ENCODE measurements at regions not wholly inside any gene's neighbourhood (a gene's known extent, or its start where the extent isn't known, plus 50 kb on each side); places are given as distances from the start of the nearest gene placed in this dataset.

DNA sequence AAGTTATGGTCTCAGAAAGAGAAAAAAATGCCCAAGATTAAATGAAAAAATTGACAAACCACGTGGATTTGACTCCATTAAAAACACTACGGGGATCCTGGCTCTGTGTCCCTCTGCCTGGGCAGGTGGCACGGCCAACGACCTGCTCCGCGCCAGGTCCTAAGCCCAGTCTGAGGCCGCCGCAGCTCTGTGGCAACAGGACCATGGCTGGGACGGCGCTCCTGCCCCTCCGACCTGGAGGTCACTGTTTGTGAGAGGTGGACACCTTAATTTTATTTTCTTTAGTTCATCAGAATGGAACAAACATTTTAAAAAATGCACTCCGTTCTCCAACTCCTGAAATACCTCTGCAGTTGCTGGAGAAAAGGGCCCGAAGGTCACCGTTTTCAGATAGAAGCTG is 369.4 kb downstream of the CDH9 start:
- no peak for DNase-seq
- no peak overlapping the region for H3K56ac ChIP-seq (ENCODE audit: extremely low read depth, insufficient read depth, low read length)
- no peak overlapping the region for H3K14ac ChIP-seq (replicated peaks; ENCODE audit: low read depth, low read length)
- no peak overlapping the region for H3K23ac ChIP-seq (ENCODE audit: low read depth, low read length)
- H3K4ac ChIP-seq (ENCODE audit: low read depth, low read length): no peak overlapping the region
- no peaks in the 10 kb centered on the region for H3K27me3 ChIP-seq (ENCODE audit: control insufficient read depth, insufficient read depth, low read length)
- H3K4me1 ChIP-seq (ENCODE audit: control insufficient read depth, insufficient read depth, low read length): no peaks in the 10 kb centered on the region
- no peak overlapping the region for H2AK5ac ChIP-seq (ENCODE audit: low read depth, low read length)
- H3K27ac ChIP-seq (ENCODE audit: insufficient read depth, low read length): no peak overlapping the region
- BruUV-seq (replicated peaks): no TSS peak
- no peak for ATAC-seq (ENCODE audit: low read depth)
- no peak for TF ChIP-seq POLR2A (IDR thresholded peaks at IDR 0.05; ENCODE audit: low read depth, low read length)
- TF ChIP-seq ELK1 (IDR thresholded peaks at IDR 0.05; ENCODE audit: borderline replicate concordance, low read depth, low read length): no peak
- no peak for TF ChIP-seq CHD1 (IDR thresholded peaks at IDR 0.05; ENCODE audit: low read depth, low read length)
- no peak for TF ChIP-seq CEBPB (IDR thresholded peaks at IDR 0.05; ENCODE audit: low read depth, low read length)
- TF ChIP-seq MAZ (IDR thresholded peaks at IDR 0.05; ENCODE audit: borderline replicate concordance, low read depth, low read length): no peak
- no peak for TF ChIP-seq RFX5 (IDR thresholded peaks at IDR 0.05; ENCODE audit: low read depth, low read length)
- no peak for TF ChIP-seq RAD21 (IDR thresholded peaks at IDR 0.05; ENCODE audit: low read length)
- no peak for TF ChIP-seq CTCF (conservative IDR thresholded peaks at IDR 0.05; ENCODE audit: low read depth, low read length)
- TF ChIP-seq MAFK (IDR thresholded peaks at IDR 0.05; ENCODE audit: low read depth, low read length): no peak
- TF ChIP-seq MXI1 (IDR thresholded peaks at IDR 0.05; ENCODE audit: borderline replicate concordance, low read depth, low read length): no peak
- no peak for TF ChIP-seq NFE2L2 (IDR thresholded peaks at IDR 0.05; ENCODE audit: low read depth, low read length)
- TF ChIP-seq, protein P1, sequence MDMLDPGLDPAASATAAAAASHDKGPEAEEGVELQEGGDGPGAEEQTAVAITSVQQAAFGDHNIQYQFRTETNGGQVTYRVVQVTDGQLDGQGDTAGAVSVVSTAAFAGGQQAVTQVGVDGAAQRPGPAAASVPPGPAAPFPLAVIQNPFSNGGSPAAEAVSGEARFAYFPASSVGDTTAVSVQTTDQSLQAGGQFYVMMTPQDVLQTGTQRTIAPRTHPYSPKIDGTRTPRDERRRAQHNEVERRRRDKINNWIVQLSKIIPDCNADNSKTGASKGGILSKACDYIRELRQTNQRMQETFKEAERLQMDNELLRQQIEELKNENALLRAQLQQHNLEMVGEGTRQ (IDR thresholded peaks at IDR 0.05; ENCODE audit: low read depth, low read length): no peak
- no peak for TF ChIP-seq FOS (IDR thresholded peaks at IDR 0.05; ENCODE audit: low read depth, low read length)
- no peak for TF ChIP-seq RCOR1 (IDR thresholded peaks at IDR 0.05; ENCODE audit: insufficient replicate concordance, low read length)
- TF ChIP-seq SMC3 (IDR thresholded peaks at IDR 0.05; ENCODE audit: low read depth, low read length): no peak
- TF ChIP-seq BHLHE40 (IDR thresholded peaks at IDR 0.05; ENCODE audit: low read depth, low read length): no peak
- H2BK120ac ChIP-seq (ENCODE audit: low read depth, low read length): no peak overlapping the region
- H3K4me3 ChIP-seq (ENCODE audit: insufficient read depth, low read depth, low read length): no peak overlapping the region
- ChIA-PET POLR2A (ENCODE audit: unreplicated experiment) (no interaction called here), CTCF (no interaction called here)
- in situ Hi-C loops (cut with MboI; ENCODE audit: low sequenced_read_pairs): no loop called here
- no peak overlapping the region for H4K5ac ChIP-seq (ENCODE audit: low read depth, low read length)
- no peak overlapping the region for H4K91ac ChIP-seq (ENCODE audit: insufficient read depth, low read depth, low read length)
- dilution Hi-C loops (cut with HindIII; ENCODE audit: low sequenced_read_pairs, unreplicated experiment): no loop called here
- no peak overlapping the region for H3K18ac ChIP-seq (ENCODE audit: low read depth, low read length)
- no peak overlapping the region for H2AK9ac ChIP-seq (replicated peaks; ENCODE audit: low read depth, low read length, poor library complexity)
- no peak overlapping the region for H2AFZ ChIP-seq (replicated peaks; ENCODE audit: low read length, poor library complexity)
- no CpG with 5 or more reads among the region's 14 CpGs for WGBS, 2 experiments (ENCODE audit: extremely low coverage in 2 of 2, insufficient read length in 1 of 2)
- no peaks in the 10 kb centered on the region for H4K20me1 ChIP-seq (ENCODE audit: insufficient read depth, low read length)
- H2BK20ac ChIP-seq (ENCODE audit: low read depth, low read length): no peak overlapping the region
- H4K8ac ChIP-seq (ENCODE audit: low read depth in 2 of 2, low read length in 2 of 2): no peak overlapping the region
- no peak overlapping the region for H3K4me2 ChIP-seq (ENCODE audit: low read depth, low read length)
- no peak overlapping the region for H2BK15ac ChIP-seq (ENCODE audit: low read depth, low read length)
- no peaks in the 10 kb centered on the region for H3K79me1 ChIP-seq (ENCODE audit: low read depth in 1 of 2, low read length in 2 of 2)
- intact Hi-C loops (cut with micrococcal nuclease): no loop called here
- H3K9me3 ChIP-seq (ENCODE audit: control insufficient read depth, insufficient read depth, low read length): peaks cover 4% of the 10 kb centered on the region; the same call in 1 of the 2 replicates
- H3K9me1 ChIP-seq (ENCODE audit: insufficient read depth, low read length): no peaks in the 10 kb centered on the region
- no peak overlapping the region for H3K9ac ChIP-seq (ENCODE audit: low read depth, low read length)
- H3K36me3 ChIP-seq (ENCODE audit: control insufficient read depth, insufficient read depth, low read length): no peaks in the 10 kb centered on the region
- H2BK5ac ChIP-seq (ENCODE audit: low read depth, low read length, poor library complexity, severe bottlenecking): no peak overlapping the region

Data from IMR-90 (cell line).